ENCODE measurements at regions not wholly inside any gene's neighbourhood (a gene's known extent, or its start where the extent isn't known, plus 50 kb on each side); places are given as distances from the start of the nearest gene placed in this dataset.

DNA sequence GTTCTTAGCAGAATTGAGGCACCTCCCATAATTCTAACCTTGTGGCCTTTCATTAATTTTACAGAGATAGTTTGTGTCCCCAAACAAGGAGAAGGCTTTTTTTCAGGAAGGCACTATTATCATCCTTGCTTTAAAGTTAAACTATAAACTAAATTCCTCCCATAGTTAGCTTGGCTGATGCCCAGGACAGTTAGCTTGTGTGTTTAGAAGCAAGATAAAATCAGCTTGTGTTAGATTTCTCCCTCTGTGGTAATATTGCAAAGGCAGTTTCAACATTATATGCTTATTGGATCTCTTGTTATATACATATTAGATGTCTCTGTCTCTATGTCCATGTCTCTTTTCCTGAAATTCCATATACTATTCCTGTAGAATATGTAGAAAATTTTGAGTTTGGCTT lies 342.7 kb downstream of the TBC1D4 start:
- H3K4me1 Mint-ChIP-seq = no peaks in the 10 kb centered on the region
- H3K27ac Mint-ChIP-seq = no peak overlapping the region
- no peak overlapping the region for H3K4me3 Mint-ChIP-seq
- Histone ChIP-seq H3K9me3 (peaks cover 5% of the 10 kb centered on the region), H3K4me3 (ENCODE audit: control insufficient read depth in 1 of 2, extremely low read depth in 1 of 2, low read length in 1 of 2) (no peak overlapping the region), H3K27ac (ENCODE audit: low read length) (no peak overlapping the region), H3K4me1 (ENCODE audit: control insufficient read depth in 1 of 2, extremely low read depth in 1 of 2, insufficient read depth in 2 of 2, low read length in 2 of 2) (no peaks in the 10 kb centered on the region), H3K27me3 (replicated peaks in 1 of 2; ENCODE audit: control insufficient read depth in 2 of 2, extremely low read depth in 1 of 2, insufficient read depth in 2 of 2, low read length in 1 of 2) (peaks cover 0 to 3% of the 10 kb centered on the region in 2 experiments), H3K36me3 (ENCODE audit: control insufficient read depth in 2 of 2, extremely low read depth in 1 of 2, insufficient read depth in 1 of 2, low read length in 1 of 2) (no peaks in the 10 kb centered on the region)
- peaks cover 5 to 29% (median 11%) of the 10 kb centered on the region in 3 donors for H3K9me3 Mint-ChIP-seq
- DNase-seq (no peak), ATAC-seq (replicated peaks in 1 of 4) (no peak)
- H3K36me3 Mint-ChIP-seq = no peaks in the 10 kb centered on the region
- ChIA-PET CTCF (no interaction called here), POLR2A (no interaction called here)
- H3K27me3 Mint-ChIP-seq = peaks cover 0 to 13% of the 10 kb centered on the region in 2 donors

DNA sequence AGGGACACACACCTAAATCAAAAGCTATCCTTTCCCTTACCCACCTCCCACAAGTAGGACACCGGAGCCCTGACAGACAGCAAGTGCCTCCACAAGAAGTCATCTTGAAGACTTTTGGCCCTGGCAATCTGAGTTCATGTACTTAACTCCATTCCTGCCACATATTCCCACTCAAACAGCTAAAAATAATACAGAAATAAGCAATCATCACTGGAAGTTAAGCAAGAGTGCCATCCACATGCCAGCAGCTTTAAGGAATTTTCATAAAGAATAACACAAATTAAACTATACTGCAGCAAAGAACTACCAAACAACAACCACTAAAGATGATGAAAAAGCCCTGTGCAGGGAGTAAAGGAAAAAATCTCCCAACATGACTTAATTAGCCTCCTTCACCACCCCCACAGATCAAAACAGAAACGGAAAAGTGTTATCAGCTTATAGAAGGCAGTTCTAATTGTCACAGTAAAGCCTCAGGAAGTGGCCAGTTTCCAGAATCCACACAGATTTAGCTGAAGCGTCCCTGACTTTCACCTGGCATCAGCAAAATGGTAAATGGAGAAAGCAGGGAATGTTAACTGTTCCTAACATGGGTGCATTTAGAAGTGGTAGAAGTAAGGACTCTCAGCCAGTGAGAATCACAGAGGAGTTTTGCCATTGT lies 343.9 kb downstream of the TBC1D4 start:
- no peak overlapping the region for H3K27ac Mint-ChIP-seq
- H3K4me1 Mint-ChIP-seq = no peaks in the 10 kb centered on the region
- CTCF ChIA-PET = no interaction called here
- 68% methylated on average over 2 of the region's 3 CpGs for WGBS (ENCODE audit: insufficient coverage)
- Histone ChIP-seq H3K27ac (ENCODE audit: low read length) (no peak overlapping the region), H3K9me3 (peaks cover 5% of the 10 kb centered on the region), H3K27me3 (replicated peaks in 1 of 2; ENCODE audit: control insufficient read depth in 2 of 2, extremely low read depth in 1 of 2, insufficient read depth in 2 of 2, low read length in 1 of 2) (no peaks in the 10 kb centered on the region), H3K4me3 (ENCODE audit: control insufficient read depth in 1 of 2, extremely low read depth in 1 of 2, low read length in 1 of 2) (no peak overlapping the region), H3K36me3 (ENCODE audit: control insufficient read depth in 2 of 2, extremely low read depth in 1 of 2, insufficient read depth in 1 of 2, low read length in 1 of 2) (no peaks in the 10 kb centered on the region), H3K4me1 (ENCODE audit: control insufficient read depth in 1 of 2, extremely low read depth in 1 of 2, insufficient read depth in 2 of 2, low read length in 2 of 2) (no peaks in the 10 kb centered on the region)
- ATAC-seq (replicated peaks in 1 of 4) = no peak
- H3K36me3 Mint-ChIP-seq = no peaks in the 10 kb centered on the region
- no peak for DNase-seq
- no peak overlapping the region for H3K4me3 Mint-ChIP-seq
- peaks cover 3 to 17% of the 10 kb centered on the region in 2 donors for H3K27me3 Mint-ChIP-seq
- POLR2A ChIA-PET = no interaction called here
- H3K9me3 Mint-ChIP-seq = peaks cover 5 to 29% (median 11%) of the 10 kb centered on the region in 3 donors

- ChIA-PET POLR2A (no interaction called here), CTCF (interaction anchor here in 1 of 2 donors (0.6 kb wide), 1 partner anchor 9 kb away, joined by 3 read pairs; no protein-coding TSS in a partner anchor)
- Mint-ChIP-seq H3K4me1 (no peaks in the 10 kb centered on the region), H3K9me3 (peaks cover 5 to 29% (median 11%) of the 10 kb centered on the region in 3 donors), H3K4me3 (no peak overlapping the region), H3K27ac (no peak overlapping the region), H3K36me3 (no peaks in the 10 kb centered on the region), H3K27me3 (peaks cover 3 to 11% of the 10 kb centered on the region in 2 donors)
- Histone ChIP-seq H3K4me3 (ENCODE audit: control insufficient read depth in 1 of 2, extremely low read depth in 1 of 2, low read length in 1 of 2) (no peak overlapping the region), H3K4me1 (ENCODE audit: control insufficient read depth in 1 of 2, extremely low read depth in 1 of 2, insufficient read depth in 2 of 2, low read length in 2 of 2) (no peaks in the 10 kb centered on the region), H3K27ac (ENCODE audit: low read length) (no peak overlapping the region), H3K36me3 (ENCODE audit: control insufficient read depth in 2 of 2, extremely low read depth in 1 of 2, insufficient read depth in 1 of 2, low read length in 1 of 2) (no peaks in the 10 kb centered on the region), H3K27me3 (replicated peaks in 1 of 2; ENCODE audit: control insufficient read depth in 2 of 2, extremely low read depth in 1 of 2, insufficient read depth in 2 of 2, low read length in 1 of 2) (no peaks in the 10 kb centered on the region), H3K9me3 (peaks cover 5% of the 10 kb centered on the region)
- DNase-seq = no peak
- no peak for ATAC-seq (replicated peaks in 1 of 4)
- 100% methylated on average over 1 of the region's 1 CpG for WGBS (ENCODE audit: insufficient coverage)
Measured at GRCh38 chr13:75136151-75136550, 345.8 kb downstream of the TBC1D4 start.

DNA sequence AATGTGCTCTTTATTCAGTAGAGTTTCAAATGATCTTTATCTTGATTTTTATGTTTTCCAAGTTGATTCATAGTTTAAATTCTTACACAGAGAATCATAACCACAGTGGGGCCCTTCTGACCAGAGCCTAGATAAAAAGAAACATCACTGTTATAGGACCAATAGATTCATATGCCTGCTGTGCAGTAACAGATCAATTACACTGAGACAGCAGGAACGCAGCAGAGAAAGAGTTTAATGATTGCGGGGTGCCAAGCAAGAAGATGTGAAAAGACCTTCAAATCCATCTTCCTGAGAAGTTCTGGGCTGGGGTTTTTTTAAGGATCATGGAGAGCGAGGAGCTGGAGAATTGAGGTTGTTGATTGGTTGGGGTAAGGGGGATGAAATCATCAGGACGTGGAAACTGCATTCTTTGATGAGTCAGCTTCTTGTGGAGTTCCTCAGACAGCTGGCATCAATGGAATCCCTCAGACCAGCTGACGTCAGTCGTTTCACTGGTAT lies 346.6 kb downstream of the TBC1D4 start:
- POLR2A ChIA-PET = no interaction called here
- Histone ChIP-seq H3K4me3 (ENCODE audit: control insufficient read depth in 1 of 2, extremely low read depth in 1 of 2, low read length in 1 of 2) (no peak overlapping the region), H3K27me3 (replicated peaks in 1 of 2; ENCODE audit: control insufficient read depth in 2 of 2, extremely low read depth in 1 of 2, insufficient read depth in 2 of 2, low read length in 1 of 2) (no peaks in the 10 kb centered on the region), H3K9me3 (peaks cover 5% of the 10 kb centered on the region), H3K4me1 (ENCODE audit: control insufficient read depth in 1 of 2, extremely low read depth in 1 of 2, insufficient read depth in 2 of 2, low read length in 2 of 2) (no peaks in the 10 kb centered on the region), H3K36me3 (ENCODE audit: control insufficient read depth in 2 of 2, extremely low read depth in 1 of 2, insufficient read depth in 1 of 2, low read length in 1 of 2) (no peaks in the 10 kb centered on the region), H3K27ac (ENCODE audit: low read length) (no peak overlapping the region)
- ATAC-seq (replicated peaks in 1 of 4) (no peak), DNase-seq (no peak)
- no peak overlapping the region for H3K27ac Mint-ChIP-seq
- CTCF ChIA-PET = interaction anchor here in 1 of 2 donors (0.6 kb wide), 1 partner anchor 10 kb away, joined by 3 read pairs; no protein-coding TSS in a partner anchor
- H3K9me3 Mint-ChIP-seq = peaks cover 5 to 29% (median 11%) of the 10 kb centered on the region in 3 donors
- peaks cover 3 to 17% of the 10 kb centered on the region in 2 donors for H3K27me3 Mint-ChIP-seq
- WGBS (ENCODE audit: insufficient coverage) = 74% methylated on average over 3 of the region's 6 CpGs
- H3K36me3 Mint-ChIP-seq = no peaks in the 10 kb centered on the region
- H3K4me1 Mint-ChIP-seq = no peaks in the 10 kb centered on the region
- no peak overlapping the region for H3K4me3 Mint-ChIP-seq

GRCh38 chr13:75132701-75133695 lies 349.0 kb downstream of the TBC1D4 start:
- H3K36me3 ChIP-seq (ENCODE audit: control insufficient read depth in 2 of 2, extremely low read depth in 1 of 2, insufficient read depth in 1 of 2, low read length in 1 of 2) = no peaks in the 10 kb centered on the region
- no peak overlapping the region for H3K4me3 Mint-ChIP-seq
- 43% methylated on average over 1 of the region's 3 CpGs for WGBS (ENCODE audit: insufficient coverage)
- no peaks in the 10 kb centered on the region for H3K27me3 ChIP-seq (replicated peaks in 1 of 2; ENCODE audit: control insufficient read depth in 2 of 2, extremely low read depth in 1 of 2, insufficient read depth in 2 of 2, low read length in 1 of 2)
- DNase-seq = no peak
- H3K27me3 Mint-ChIP-seq = peaks cover 3 to 14% of the 10 kb centered on the region in 2 donors
- H3K4me3 ChIP-seq (ENCODE audit: control insufficient read depth in 1 of 2, extremely low read depth in 1 of 2, low read length in 1 of 2) = no peak overlapping the region
- no peak for ATAC-seq (replicated peaks in 1 of 4)
- H3K27ac Mint-ChIP-seq = no peak overlapping the region
- no peaks in the 10 kb centered on the region for H3K9me3 ChIP-seq
- no peaks in the 10 kb centered on the region for H3K4me1 ChIP-seq (ENCODE audit: control insufficient read depth in 1 of 2, extremely low read depth in 1 of 2, insufficient read depth in 2 of 2, low read length in 2 of 2)
- no peak overlapping the region for H3K27ac ChIP-seq (ENCODE audit: low read length)
- CTCF ChIA-PET = no interaction called here
- no peaks in the 10 kb centered on the region for H3K36me3 Mint-ChIP-seq
- H3K9me3 Mint-ChIP-seq = peaks cover 5 to 14% (median 6%) of the 10 kb centered on the region in 3 donors
- H3K4me1 Mint-ChIP-seq = no peaks in the 10 kb centered on the region
- POLR2A ChIA-PET = no interaction called here

GRCh38 chr13:75129331-75129730 lies 352.6 kb downstream of the TBC1D4 start:
- DNase-seq = no peak
- Mint-ChIP-seq H3K4me1 (no peaks in the 10 kb centered on the region), H3K27ac (no peak overlapping the region), H3K27me3 (peaks cover 3 to 14% of the 10 kb centered on the region in 2 donors), H3K9me3 (no peaks in the 10 kb centered on the region), H3K36me3 (no peaks in the 10 kb centered on the region), H3K4me3 (no peak overlapping the region)
- H3K9me3 ChIP-seq = no peaks in the 10 kb centered on the region
- no peaks in the 10 kb centered on the region for H3K27me3 ChIP-seq (replicated peaks in 1 of 2; ENCODE audit: control insufficient read depth in 2 of 2, extremely low read depth in 1 of 2, insufficient read depth in 2 of 2, low read length in 1 of 2)
- POLR2A ChIA-PET = no interaction called here
- H3K36me3 ChIP-seq (ENCODE audit: control insufficient read depth in 2 of 2, extremely low read depth in 1 of 2, insufficient read depth in 1 of 2, low read length in 1 of 2) = no peaks in the 10 kb centered on the region
- no peak for ATAC-seq (replicated peaks in 1 of 4)
- CTCF ChIA-PET = no interaction called here
- WGBS (ENCODE audit: insufficient coverage) = no CpG with 5 or more reads among the region's 1 CpG
- H3K27ac ChIP-seq (ENCODE audit: low read length) = no peak overlapping the region
- no peaks in the 10 kb centered on the region for H3K4me1 ChIP-seq (ENCODE audit: control insufficient read depth in 1 of 2, extremely low read depth in 1 of 2, insufficient read depth in 2 of 2, low read length in 2 of 2)
- no peak overlapping the region for H3K4me3 ChIP-seq (ENCODE audit: control insufficient read depth in 1 of 2, extremely low read depth in 1 of 2, low read length in 1 of 2)
